ENCODE measurements at regions not wholly inside any gene's neighbourhood (a gene's known extent, or its start where the extent isn't known, plus 50 kb on each side); places are given as distances from the start of the nearest gene placed in this dataset.
A peak's percentile ranks its signal among the peaks of the same experiment; 100 is the strongest.

GRCh38 chr3:118075873-118076272, 958.8 kb downstream of the IGSF11 start:
- DNase-seq (no peak), FAIRE-seq (no peak)
- intact Hi-C loops (cut with DNase I): no loop called here
- no peak overlapping the region for H3K9ac ChIP-seq (ENCODE audit: low read length in 3 of 3)
- H3K27me3 ChIP-seq (ENCODE audit: control insufficient read depth, insufficient read depth, low read length): no peaks in the 10 kb centered on the region
- H3K4me1 ChIP-seq (ENCODE audit: control insufficient read depth in 2 of 3, insufficient read depth in 2 of 3, low read depth in 1 of 3, low read length in 3 of 3): no peaks in the 10 kb centered on the region
- H3K36me3 ChIP-seq (ENCODE audit: control insufficient read depth in 2 of 3, insufficient read depth in 3 of 3, low read length in 3 of 3): no peaks in the 10 kb centered on the region
- no peak overlapping the region for H3K4me3 ChIP-seq (ENCODE audit: low read length in 3 of 3)
- no peak overlapping the region for H3K27ac ChIP-seq (ENCODE audit: low read depth in 2 of 2, low read length in 2 of 2)
- TF ChIP-seq, protein P1, sequence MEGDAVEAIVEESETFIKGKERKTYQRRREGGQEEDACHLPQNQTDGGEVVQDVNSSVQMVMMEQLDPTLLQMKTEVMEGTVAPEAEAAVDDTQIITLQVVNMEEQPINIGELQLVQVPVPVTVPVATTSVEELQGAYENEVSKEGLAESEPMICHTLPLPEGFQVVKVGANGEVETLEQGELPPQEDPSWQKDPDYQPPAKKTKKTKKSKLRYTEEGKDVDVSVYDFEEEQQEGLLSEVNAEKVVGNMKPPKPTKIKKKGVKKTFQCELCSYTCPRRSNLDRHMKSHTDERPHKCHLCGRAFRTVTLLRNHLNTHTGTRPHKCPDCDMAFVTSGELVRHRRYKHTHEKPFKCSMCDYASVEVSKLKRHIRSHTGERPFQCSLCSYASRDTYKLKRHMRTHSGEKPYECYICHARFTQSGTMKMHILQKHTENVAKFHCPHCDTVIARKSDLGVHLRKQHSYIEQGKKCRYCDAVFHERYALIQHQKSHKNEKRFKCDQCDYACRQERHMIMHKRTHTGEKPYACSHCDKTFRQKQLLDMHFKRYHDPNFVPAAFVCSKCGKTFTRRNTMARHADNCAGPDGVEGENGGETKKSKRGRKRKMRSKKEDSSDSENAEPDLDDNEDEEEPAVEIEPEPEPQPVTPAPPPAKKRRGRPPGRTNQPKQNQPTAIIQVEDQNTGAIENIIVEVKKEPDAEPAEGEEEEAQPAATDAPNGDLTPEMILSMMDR (IDR thresholded peaks at IDR 0.05; ENCODE audit: borderline replicate concordance, extremely low read depth, insufficient read depth): no peak
- no peaks in the 10 kb centered on the region for H3K9me3 ChIP-seq (ENCODE audit: control insufficient read depth in 2 of 3, insufficient read depth in 1 of 3, low read length in 3 of 3)

- Histone ChIP-seq H3K4me1 (ENCODE audit: control insufficient read depth in 2 of 3, insufficient read depth in 2 of 3, low read depth in 1 of 3, low read length in 3 of 3) (no peaks in the 10 kb centered on the region), H3K9me3 (ENCODE audit: control insufficient read depth in 2 of 3, insufficient read depth in 1 of 3, low read length in 3 of 3) (no peaks in the 10 kb centered on the region), H3K4me3 (ENCODE audit: low read length in 3 of 3) (no peak overlapping the region), H3K27ac (ENCODE audit: low read depth in 2 of 2, low read length in 2 of 2) (no peak overlapping the region), H3K27me3 (ENCODE audit: control insufficient read depth, insufficient read depth, low read length) (no peaks in the 10 kb centered on the region), H3K36me3 (ENCODE audit: control insufficient read depth in 2 of 3, insufficient read depth in 3 of 3, low read length in 3 of 3) (no peaks in the 10 kb centered on the region), H3K9ac (ENCODE audit: low read length in 3 of 3) (no peak overlapping the region)
- intact Hi-C loops (cut with DNase I): no loop called here
- no peak for DNase-seq
- FAIRE-seq: no peak
- TF ChIP-seq, protein P1 (IDR thresholded peaks at IDR 0.05; ENCODE audit: borderline replicate concordance, extremely low read depth, insufficient read depth): no peak
These were observed 957.3 kb downstream of the IGSF11 start for GRCh38 chr3:118077332-118077731.

DNA sequence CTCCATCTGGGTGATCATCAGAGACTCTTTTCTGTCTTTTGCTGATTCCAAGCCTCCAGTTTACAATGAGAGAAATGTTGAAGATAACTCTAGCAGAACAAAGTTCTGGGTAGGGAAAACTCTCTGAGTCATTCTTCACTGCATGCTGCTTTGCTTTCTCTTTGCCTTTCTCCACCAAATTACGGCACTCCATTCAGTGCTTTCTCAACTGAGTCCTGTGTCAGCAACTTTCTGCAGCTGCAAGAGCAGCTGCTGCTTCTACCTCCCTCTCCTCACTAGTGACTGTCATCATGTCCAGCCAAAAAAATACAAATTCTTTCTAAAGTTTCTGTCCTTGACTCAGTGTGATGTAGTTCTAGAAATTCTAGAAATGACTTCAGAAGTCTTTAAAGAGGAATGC, 953.8 kb downstream of the IGSF11 start:
- Histone ChIP-seq H3K36me3 (ENCODE audit: control insufficient read depth in 2 of 3, insufficient read depth in 3 of 3, low read length in 3 of 3) (no peaks in the 10 kb centered on the region), H3K27ac (ENCODE audit: low read depth in 2 of 2, low read length in 2 of 2) (no peak overlapping the region), H3K9ac (ENCODE audit: low read length in 3 of 3) (no peak overlapping the region), H3K27me3 (ENCODE audit: control insufficient read depth, insufficient read depth, low read length) (no peaks in the 10 kb centered on the region), H3K4me3 (ENCODE audit: low read length in 3 of 3) (no peak overlapping the region), H3K9me3 (ENCODE audit: control insufficient read depth in 2 of 3, insufficient read depth in 1 of 3, low read length in 3 of 3) (no peaks in the 10 kb centered on the region), H3K4me1 (ENCODE audit: control insufficient read depth in 2 of 3, insufficient read depth in 2 of 3, low read depth in 1 of 3, low read length in 3 of 3) (no peaks in the 10 kb centered on the region)
- DNase-seq (peak in 2 of 5 donors; percentile 1 to 9), FAIRE-seq (no peak)
- intact Hi-C loops (cut with DNase I): no loop called here
- TF ChIP-seq, protein P1 (IDR thresholded peaks at IDR 0.05; ENCODE audit: borderline replicate concordance, extremely low read depth, insufficient read depth): no peak

DNA sequence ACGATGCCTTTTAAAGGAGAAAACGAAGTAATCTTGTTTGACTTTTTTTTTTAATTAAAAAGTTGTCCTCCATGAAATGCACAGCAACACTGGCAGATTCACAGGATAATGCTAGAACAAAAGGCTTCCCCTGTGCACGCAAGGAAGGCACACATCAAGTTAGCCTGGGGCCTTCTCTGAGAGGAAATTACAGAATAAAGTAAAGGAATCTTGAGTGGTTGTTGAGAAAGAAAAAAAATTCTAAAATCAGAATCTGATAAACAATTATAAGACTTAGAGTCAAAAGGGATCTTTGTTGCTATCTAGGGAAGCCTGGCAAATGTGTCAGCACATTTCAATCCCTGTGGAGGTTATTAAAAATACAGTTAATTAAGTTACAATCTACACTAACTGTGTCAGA, 946.0 kb downstream of the IGSF11 start:
- TF ChIP-seq, protein P1 (IDR thresholded peaks at IDR 0.05; ENCODE audit: borderline replicate concordance, extremely low read depth, insufficient read depth): no peak
- H3K4me1 ChIP-seq (ENCODE audit: control insufficient read depth in 2 of 3, insufficient read depth in 2 of 3, low read depth in 1 of 3, low read length in 3 of 3): no peaks in the 10 kb centered on the region
- H3K36me3 ChIP-seq (ENCODE audit: control insufficient read depth in 2 of 3, insufficient read depth in 3 of 3, low read length in 3 of 3): no peaks in the 10 kb centered on the region
- H3K9ac ChIP-seq (ENCODE audit: low read length in 3 of 3): no peak overlapping the region
- no peak overlapping the region for H3K27ac ChIP-seq (ENCODE audit: low read depth in 2 of 2, low read length in 2 of 2)
- intact Hi-C loops (cut with DNase I): no loop called here
- H3K4me3 ChIP-seq (ENCODE audit: low read length in 3 of 3): no peak overlapping the region
- peaks cover 0 to 6% (median 0%) of the 10 kb centered on the region in 3 donors for H3K9me3 ChIP-seq (ENCODE audit: control insufficient read depth in 2 of 3, insufficient read depth in 1 of 3, low read length in 3 of 3)
- FAIRE-seq (no peak), DNase-seq (no peak)
- H3K27me3 ChIP-seq (ENCODE audit: control insufficient read depth, insufficient read depth, low read length): no peaks in the 10 kb centered on the region

All from kidney (tissue), 13 donors.